HFF-Myc (cell line): ENCODE measurements at regions not wholly inside any gene's neighbourhood (a gene's known extent, or its start where the extent isn't known, plus 50 kb on each side); places are given as distances from the start of the nearest gene placed in this dataset.

Source experiments
- DNase-seq: peaks from one replicate; pipeline ENCODE4 v3.0.0-alpha.2; 2011; ENCODE audit warnings: low read depth; ENCODE audit errors: extremely low read depth
- H3K4me3 ChIP-seq: replicated peaks from 2 replicates; pipeline ENCODE4 v1.5.1; 2011; ENCODE audit warnings: low read depth, mild to moderate bottlenecking, control low read depth, low read length
- TF ChIP-seq, protein P1 (sequence below): IDR thresholded peaks from 2 replicates; pipeline ENCODE4 v1.5.1; 2012; ENCODE audit warnings: mild to moderate bottlenecking, low read depth, low read length, control low read depth; ENCODE audit errors: missing control alignments

GRCh38 chr3:159323848-159324247 is 522.0 kb downstream of the MFSD1 start:
- TF ChIP-seq, protein P1, sequence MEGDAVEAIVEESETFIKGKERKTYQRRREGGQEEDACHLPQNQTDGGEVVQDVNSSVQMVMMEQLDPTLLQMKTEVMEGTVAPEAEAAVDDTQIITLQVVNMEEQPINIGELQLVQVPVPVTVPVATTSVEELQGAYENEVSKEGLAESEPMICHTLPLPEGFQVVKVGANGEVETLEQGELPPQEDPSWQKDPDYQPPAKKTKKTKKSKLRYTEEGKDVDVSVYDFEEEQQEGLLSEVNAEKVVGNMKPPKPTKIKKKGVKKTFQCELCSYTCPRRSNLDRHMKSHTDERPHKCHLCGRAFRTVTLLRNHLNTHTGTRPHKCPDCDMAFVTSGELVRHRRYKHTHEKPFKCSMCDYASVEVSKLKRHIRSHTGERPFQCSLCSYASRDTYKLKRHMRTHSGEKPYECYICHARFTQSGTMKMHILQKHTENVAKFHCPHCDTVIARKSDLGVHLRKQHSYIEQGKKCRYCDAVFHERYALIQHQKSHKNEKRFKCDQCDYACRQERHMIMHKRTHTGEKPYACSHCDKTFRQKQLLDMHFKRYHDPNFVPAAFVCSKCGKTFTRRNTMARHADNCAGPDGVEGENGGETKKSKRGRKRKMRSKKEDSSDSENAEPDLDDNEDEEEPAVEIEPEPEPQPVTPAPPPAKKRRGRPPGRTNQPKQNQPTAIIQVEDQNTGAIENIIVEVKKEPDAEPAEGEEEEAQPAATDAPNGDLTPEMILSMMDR: no peak
- H3K4me3 ChIP-seq: no peak overlapping the region
- no peak for DNase-seq

DNA sequence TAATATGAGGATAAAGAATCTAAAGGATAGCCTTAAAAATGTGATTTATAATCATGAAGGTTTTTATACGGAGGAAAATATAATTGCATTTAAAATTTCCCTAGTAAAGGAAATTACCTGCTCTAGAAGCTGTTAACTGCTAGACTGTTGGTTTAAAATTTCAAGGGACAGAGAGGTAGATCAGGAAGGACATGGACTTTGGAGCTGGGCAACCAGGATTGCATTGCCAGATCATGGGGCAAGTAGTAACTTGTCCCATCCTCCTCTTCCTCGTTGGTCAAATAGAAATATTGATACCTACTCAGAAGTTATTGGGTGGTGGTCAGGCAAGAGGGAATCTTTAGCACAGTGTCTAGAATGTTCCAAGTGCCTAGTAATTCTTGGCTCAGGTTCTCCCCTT is 525.1 kb downstream of the MFSD1 start:
- TF ChIP-seq, protein P1: no peak

GRCh38 chr3:159332535-159333099 is 530.8 kb downstream of the MFSD1 start:
- TF ChIP-seq, protein P1: no peak
- no peak overlapping the region for H3K4me3 ChIP-seq

More for the DNA sequence above, 525.1 kb downstream of the MFSD1 start:
- no peak overlapping the region for H3K4me3 ChIP-seq
- DNase-seq: no peak

GRCh38 chr3:159339131-159339530 is 537.3 kb downstream of the MFSD1 start:
- no peak overlapping the region for H3K4me3 ChIP-seq
- TF ChIP-seq, protein P1: no peak
- DNase-seq: no peak

More at GRCh38 chr3:159332535-159333099, 530.8 kb downstream of the MFSD1 start:
- DNase-seq: no peak

DNA sequence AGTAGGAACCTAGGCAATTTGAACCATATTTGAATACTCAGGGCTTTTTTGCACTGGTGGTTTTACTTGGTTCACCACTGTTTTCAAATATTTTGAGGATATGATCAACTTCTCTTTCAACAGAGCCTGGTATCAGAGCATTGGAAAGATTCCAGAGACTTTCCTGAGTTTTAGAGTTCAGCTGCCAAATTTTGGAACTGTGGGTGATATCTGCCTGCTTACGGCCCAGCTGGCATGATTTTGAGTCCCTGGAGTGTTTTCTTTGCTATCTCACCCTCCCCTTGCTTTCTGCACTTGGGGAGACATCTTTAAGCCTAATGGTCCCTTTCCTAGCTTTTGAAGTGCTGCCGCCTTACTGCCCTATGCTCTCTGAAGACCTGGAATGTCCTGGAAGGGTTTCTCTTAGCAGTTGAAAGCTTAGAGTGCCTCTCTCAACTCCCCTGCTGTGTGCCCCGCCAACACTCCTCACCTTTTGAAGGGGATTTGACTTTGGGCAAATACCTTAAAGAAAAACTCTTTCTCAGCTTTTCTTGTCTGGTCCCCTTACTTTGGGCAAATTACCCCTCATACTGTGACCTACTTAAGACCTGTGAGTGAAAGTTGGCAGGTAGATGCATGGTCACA is 539.1 kb downstream of the MFSD1 start:
- no peak overlapping the region for H3K4me3 ChIP-seq
- TF ChIP-seq, protein P1: no peak
- no peak for DNase-seq

DNA sequence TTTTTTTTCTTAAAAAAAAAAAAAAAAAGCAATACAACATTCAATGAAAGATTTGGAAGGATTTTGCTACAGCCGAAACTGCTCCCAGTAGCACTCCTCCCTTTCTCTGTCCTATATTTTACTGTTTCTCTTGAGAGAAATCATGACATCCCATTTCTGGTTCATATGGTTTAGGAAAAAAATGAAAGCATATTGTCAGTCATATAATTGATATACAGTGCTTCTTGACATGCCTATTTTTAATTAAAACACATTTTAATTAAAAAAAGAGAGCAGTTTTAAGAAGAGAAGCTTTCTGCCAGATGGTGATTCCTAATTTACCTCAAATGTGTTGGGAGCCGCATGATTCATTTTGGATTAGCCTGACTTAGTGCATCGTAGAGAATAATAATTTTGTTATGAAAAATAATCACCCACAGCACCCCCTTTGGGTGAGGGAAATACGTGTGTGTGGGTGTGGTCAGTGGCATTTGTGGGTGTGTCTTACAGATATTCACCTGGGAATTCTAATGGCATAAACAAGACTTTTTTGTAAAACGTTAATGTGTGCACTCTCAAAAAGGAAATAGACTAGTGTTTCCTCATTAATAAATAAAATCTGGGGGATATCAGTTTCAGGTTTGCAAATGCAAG is 544.5 kb downstream of the MFSD1 start:
- no peak for DNase-seq
- H3K4me3 ChIP-seq: no peak overlapping the region
- TF ChIP-seq, protein P1: no peak
